DMS 273 (cell line): ENCODE measurements at regions not wholly inside any gene's neighbourhood (a gene's known extent, or its start where the extent isn't known, plus 50 kb on each side); places are given as distances from the start of the nearest gene placed in this dataset.
A peak's percentile ranks its signal among the peaks of the same experiment; 100 is the strongest.
"Not testable (repeated sequence)": the region's sequence is repeated elsewhere in the genome, so short reads cannot be mapped to it uniquely, and the experiment has no call there.

Experiments used
- DNase-seq: peaks from one replicate; lab custom pipeline; 2025; ENCODE audit not compliant: unreplicated experiment; lab: John Stamatoyannopoulos, UW

- no peak for DNase-seq
Measured at GRCh38 chrX:140342410-140342809, 162.5 kb downstream of the SOX3 start.

DNA sequence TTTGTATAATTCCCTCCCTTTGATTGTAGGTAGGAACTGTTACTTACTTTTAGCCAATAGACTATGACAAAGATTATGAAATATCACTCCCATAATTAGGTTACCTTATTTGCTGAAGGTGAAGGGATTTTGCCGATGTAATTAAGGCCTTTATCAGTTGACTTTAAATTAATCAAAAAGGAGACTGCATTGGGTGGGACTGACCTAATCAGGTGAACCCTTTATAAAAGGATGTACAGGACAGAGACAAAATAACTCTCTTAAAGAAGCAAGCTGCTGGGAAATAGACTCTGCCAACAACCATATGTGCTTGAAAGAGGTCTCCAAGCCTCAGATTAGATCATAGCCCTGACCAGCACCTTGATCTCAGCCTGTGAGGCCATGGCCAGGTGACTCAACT is 167.6 kb downstream of the SOX3 start:
- DNase-seq, result no peak

DNA sequence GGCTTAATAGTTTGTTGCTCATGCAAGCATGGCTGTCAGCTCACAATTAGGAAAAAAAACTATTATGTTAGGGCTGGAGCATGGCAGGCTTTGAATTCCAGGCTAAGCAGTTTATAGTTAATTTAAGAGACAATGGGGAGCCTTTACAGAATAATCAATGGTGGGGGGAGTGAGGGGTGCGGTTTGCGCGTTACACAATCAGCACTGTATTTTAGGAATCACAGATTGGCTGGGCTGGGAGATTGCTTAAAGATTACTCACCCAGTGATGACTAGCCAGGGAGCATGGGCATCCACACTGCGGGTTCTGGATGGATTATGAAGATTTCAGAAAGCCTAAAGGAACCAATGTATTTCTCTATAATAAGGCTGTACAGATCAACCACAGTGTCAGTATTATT is 186.6 kb downstream of the SOX3 start:
- DNase-seq, result no peak

DNA sequence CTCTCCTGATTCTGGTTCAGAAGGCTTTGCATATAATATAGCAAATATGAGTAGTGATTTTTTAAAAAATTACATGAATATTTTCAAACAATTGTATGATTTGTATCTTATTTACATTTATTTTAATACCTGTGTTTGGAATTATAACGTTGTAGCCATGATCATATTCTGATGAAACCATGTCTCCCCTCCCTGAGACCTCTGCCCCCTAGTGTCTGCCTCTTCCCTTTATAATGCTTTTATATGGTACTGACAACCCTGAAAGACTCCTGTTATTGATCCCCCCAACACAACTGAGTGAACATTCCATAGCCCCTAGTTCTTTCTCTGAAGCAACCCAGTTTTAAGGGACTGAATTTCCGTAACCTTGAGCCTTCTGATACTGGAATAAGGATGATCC is 187.4 kb downstream of the SOX3 start:
- no peak for DNase-seq

DNA sequence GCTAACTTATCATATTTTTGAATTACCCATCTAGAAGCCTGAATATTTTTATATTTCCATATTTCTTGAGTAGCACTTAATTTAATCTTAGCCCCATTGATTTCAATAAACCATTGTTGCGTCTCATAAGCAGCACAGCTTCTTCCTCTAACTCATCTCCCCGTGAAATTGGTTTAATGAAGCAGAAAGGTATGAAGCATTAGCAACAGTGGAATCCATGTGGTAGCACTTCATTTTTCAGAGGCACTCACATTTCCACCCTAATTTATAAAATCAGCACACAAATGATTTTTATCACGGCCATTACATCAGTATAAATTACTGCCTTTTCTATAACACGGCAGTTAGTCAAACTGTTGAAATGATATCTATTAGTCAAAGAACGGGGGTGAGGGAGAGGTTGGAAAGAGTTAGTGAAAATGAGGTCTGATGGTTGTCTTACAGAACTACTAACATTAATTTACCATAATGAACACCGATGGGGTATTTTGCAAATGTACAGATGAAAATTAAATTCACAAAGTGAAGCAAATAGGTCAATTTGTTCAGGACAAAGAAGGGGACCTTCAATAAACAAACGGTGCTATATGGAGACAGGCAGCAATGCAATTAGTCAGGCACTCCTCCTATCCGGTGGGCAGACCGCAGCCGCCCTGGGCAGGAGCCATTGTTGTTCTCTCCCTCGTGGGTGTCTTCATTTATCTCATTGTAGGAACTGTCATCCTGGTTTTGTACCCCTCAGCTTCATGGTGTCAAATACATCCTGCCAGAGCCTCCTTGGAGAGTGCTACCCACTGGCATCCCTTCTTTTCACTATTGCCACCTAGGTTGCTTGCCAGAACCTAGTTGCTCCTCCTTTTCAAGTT is 205.7 kb downstream of the SOX3 start:
- DNase-seq, result no peak

DNA sequence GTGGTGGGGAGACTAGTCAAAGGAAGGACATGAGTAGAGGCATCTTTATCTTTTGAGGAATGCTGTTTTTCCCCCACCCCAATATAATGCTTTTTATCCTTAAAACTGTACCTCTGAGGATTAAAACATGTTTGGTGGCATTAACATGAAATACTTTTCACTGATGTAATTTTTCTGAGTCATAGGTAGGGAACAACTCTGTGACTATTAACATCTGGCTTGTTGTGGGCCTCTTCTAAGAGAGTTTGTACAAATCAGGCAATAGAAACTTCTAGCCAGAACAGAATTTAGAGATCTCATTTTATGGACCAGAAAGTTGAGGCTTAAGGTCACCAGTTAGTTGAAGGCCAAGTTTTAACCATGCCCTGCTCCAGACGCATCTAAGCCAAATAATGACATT is 207.6 kb downstream of the SOX3 start:
- DNase-seq, result no peak

DNA sequence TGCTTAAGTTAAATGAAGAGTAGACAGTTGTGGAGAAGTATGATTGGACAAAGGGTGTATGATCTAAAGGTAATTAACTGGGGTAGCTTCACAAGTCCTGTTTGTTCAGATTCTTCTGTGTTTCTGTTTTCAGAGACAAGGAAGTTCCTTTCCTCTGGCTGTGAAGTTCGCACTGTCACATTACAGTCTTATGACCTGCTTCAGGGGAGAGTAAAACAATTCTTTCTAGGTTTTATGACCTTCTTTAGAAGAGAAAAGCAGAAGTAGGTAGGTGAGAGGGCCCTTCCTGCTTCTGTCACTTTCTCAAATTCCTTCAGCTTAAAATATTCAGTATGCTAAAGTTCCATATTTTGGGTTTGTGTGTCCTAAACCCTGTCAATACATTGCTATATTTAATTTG is 211.9 kb downstream of the SOX3 start:
- no peak for DNase-seq

GRCh38 chrX:140292188-140292587 is 212.7 kb downstream of the SOX3 start:
- no peak for DNase-seq

DNA sequence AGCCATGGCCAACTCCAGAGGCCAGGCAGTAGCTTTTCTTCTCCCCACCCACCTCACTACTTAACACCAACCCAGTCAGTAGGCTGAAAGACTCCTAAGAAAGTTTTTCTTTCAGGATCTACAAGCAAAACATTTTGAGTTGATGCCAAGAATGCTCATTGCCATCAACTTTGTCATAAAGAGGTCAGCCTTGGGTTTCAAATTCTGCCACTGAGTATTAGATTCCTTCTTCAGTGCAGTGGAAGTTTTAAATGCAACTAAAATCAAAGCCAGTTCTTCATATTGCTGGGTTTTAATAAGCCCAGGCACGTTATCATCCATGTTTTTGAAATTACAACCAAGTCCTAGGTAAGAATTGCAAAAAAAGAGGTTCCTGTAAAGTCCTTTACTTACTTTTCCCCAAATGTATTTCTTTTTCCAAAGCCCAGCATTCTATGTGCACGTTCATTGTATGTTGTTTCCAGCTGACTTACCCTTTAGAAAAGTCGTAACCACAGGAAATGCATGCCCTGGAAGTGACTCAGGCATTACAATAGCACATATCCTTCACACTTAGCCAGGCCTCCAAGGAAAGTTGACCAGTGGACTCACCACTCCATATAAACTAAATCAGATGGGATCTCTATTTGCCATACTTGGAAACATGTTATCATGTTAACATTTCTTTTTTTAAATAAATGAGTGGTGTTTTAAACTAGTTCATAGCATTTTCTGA is 229.9 kb downstream of the SOX3 start:
- no peak for DNase-seq

GRCh38 chrX:140273921-140274320 is 230.9 kb downstream of the SOX3 start:
- no peak for DNase-seq

DNA sequence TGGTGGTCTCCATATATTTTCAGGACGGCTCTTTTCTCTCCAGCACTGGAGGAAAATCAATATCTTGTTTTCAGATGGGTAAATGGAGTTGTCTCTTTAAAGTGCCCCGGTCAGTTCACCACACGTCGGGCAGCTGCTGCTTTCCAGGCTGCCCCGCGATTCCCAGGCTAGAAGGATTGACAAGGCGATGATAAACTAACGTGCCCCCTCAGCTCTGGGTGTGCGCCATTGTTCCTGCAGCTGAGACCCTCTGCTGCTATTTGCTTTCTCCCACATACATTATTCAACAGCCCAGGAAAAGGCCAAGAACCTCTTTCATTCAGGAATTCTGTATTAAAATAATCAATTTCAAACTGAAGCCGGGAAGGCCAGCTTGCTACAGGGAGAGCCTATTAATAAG is 254.5 kb downstream of the SOX3 start:
- no peak for DNase-seq

- DNase-seq, result no peak
Measured at GRCh38 chrX:140249088-140249487, 255.8 kb downstream of the SOX3 start.

DNA sequence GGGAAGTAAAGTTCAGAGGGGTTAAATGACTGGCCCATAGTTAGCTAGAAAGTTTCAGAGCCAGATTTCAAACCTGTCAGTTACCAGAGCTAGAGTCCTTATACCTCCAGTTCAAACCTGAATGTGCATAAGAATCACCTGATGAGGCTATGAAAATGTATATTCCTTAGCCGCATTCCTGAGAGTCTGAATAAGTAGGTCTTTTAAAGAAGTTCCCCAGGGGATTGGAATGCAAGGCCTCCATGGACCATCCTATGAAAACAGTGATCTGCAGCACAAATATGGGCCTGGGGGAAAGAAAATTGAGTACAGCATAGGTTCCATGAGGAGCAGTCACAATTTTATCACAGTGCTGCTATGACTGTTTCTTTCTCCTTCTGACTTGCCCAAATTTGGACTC is 263.9 kb upstream of the CXorf66 start:
- DNase-seq, result no peak

DNA sequence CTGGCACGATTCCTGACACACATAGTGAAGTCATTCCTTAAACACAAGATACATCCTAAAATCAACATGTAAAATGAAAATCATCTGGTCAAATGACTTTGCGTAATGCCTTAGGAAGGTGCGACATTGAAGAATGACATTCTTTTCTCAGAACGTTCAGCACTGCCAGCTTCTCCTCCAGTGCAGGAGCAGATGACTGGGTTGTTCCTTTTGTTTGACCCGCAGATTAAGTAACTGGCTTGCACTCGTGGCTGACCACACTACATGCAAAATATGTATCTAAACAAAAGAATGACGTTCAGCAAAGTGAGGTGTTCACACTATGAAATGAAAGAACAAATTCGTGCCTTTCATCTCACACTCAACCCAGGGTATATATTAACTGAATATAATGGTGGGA is 260.7 kb upstream of the CXorf66 start:
- DNase-seq, result not testable (repeated sequence)

DNA sequence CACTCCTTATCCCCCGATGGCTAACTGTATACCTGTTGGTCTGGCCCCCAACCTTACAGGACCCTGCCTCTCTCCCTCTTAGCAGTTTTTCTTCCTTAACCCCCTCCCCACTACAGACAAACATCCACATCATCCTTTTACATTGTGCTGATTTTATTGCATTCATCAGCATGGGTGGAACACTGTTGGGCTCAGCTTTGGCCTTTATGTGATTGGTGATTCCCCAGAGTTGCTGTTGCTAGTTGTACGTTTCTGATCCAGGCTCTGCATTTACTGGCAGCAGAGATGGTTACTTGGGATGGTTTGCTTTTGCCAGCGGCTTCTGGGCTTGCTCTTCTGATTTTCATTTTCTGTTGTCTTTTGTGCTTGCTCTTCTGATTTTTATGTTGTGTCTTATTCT is 250.6 kb upstream of the CXorf66 start:
- DNase-seq, result not testable (repeated sequence)

DNA sequence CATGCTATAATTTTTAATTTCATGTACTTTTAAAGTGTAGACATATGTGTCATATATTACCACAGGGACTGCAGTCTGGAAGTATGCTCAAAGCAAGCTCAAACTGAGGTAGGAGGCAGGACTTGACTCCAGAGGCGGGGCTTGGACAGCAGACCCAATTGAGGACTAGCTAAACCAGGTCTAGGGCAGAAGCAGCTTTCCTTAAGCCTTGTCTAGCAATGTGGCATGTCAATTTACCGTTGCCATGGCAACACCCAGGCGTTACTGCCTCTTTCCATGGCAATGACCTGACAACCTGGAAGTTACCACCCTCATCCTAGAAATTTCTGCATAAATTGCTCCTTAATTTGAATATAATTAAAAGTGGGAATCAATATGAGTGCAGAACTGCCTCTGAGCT is 249.2 kb upstream of the CXorf66 start:
- not testable (repeated sequence) for DNase-seq

- DNase-seq, result no peak
Measured at GRCh38 chrX:140206657-140207056, 241.3 kb upstream of the CXorf66 start.

- DNase-seq, result peak; percentile 8
Measured at GRCh38 chrX:140190441-140191108, 225.3 kb upstream of the CXorf66 start.

GRCh38 chrX:140180585-140180984 is 215.3 kb upstream of the CXorf66 start:
- no peak for DNase-seq

- no peak for DNase-seq
Measured at GRCh38 chrX:140177821-140178220, 212.5 kb upstream of the CXorf66 start.

- no peak for DNase-seq
Measured at GRCh38 chrX:140172401-140172800, 207.1 kb upstream of the CXorf66 start.

DNA sequence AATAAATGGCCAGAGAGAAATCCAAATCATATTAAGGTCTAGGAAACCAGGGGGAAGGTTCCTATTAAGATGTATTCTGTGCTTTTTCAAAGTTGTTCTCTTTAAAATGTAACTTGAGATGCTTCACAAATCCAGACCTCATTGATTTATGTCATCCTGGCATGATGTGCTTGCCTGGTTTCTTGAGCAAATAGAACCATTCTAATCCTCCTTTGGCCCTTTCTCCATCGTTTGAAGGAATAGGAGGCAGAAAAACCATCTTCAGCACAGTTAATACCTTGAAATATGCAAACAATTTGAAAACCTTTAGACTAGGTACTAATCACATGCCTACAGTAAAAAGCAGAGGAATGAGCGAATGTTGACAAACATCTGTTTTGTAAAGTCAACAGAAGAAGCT is 202.2 kb upstream of the CXorf66 start:
- DNase-seq, result no peak
